H9 (cell line): ENCODE measurements at regions not wholly inside any gene's neighbourhood (a gene's known extent, or its start where the extent isn't known, plus 50 kb on each side); places are given as distances from the start of the nearest gene placed in this dataset.

ENCODE experiments used
- DNase-seq: peaks from one replicate; pipeline ENCODE4 v3.0.0-alpha.2; 2017
- H2AFZ ChIP-seq: one replicate; pipeline ENCODE4 v1.6.1; 2013; ENCODE audit warnings: mild to moderate bottlenecking, low read length, control low read depth, moderate library complexity
- H2AK5ac ChIP-seq: 2 replicates; pipeline ENCODE4 v1.6.1; 2013; ENCODE audit warnings: low read length, control low read depth, mixed read lengths; ENCODE audit not compliant: insufficient read length
- H2BK120ac ChIP-seq: one replicate; pipeline ENCODE4 v1.6.1; 2013; ENCODE audit warnings: low read depth, mild to moderate bottlenecking, low read length, control low read depth, inconsistent platforms; ENCODE audit not compliant: poor library complexity, severe bottlenecking
- H2BK12ac ChIP-seq: 2 replicates; pipeline ENCODE4 v1.6.1; 2013; ENCODE audit warnings: low read length, control low read depth, mixed read lengths, low read depth; ENCODE audit not compliant: insufficient read length
- H2BK15ac ChIP-seq: 2 replicates; pipeline ENCODE4 v1.6.1; 2013; ENCODE audit warnings: low read depth, low read length, control low read depth
- H2BK20ac ChIP-seq: one replicate; pipeline ENCODE4 v1.6.1; 2013; ENCODE audit warnings: low read depth, mild to moderate bottlenecking, low read length, control low read depth, inconsistent platforms; ENCODE audit not compliant: poor library complexity, severe bottlenecking
- H2BK5ac ChIP-seq: 2 replicates; pipeline ENCODE4 v1.6.1; 2013; ENCODE audit warnings: low read length, control low read depth, mixed read lengths; ENCODE audit not compliant: insufficient read length
- H3K14ac ChIP-seq: 2 replicates; pipeline ENCODE4 v1.6.1; 2013; ENCODE audit warnings: low read length, control low read depth; ENCODE audit not compliant: insufficient read depth
- H3K18ac ChIP-seq: 2 replicates; pipeline ENCODE4 v1.6.1; 2013; ENCODE audit warnings: low read depth, mild to moderate bottlenecking, mixed read lengths, low read length, control low read depth; ENCODE audit not compliant: insufficient read length
- H3K23ac ChIP-seq: 2 replicates; pipeline ENCODE4 v1.6.1; 2013; ENCODE audit warnings: low read length, control low read depth, mixed read lengths, low read depth; ENCODE audit not compliant: insufficient read length
- H3K23me2 ChIP-seq: 2 replicates; pipeline ENCODE4 v1.6.1; 2013; ENCODE audit warnings: low read depth, mild to moderate bottlenecking, mixed read lengths, low read length, control low read depth; ENCODE audit not compliant: insufficient read length, poor library complexity, severe bottlenecking
- H3K27ac ChIP-seq: 2 replicates; pipeline ENCODE4 v1.5.1; 2013; ENCODE audit warnings: low read length, control low read depth, mixed read lengths, low read depth; ENCODE audit not compliant: insufficient read length
- H3K27me3 ChIP-seq: 2 replicates; pipeline ENCODE4 v1.6.1; 2013; ENCODE audit warnings: low read length, control low read depth, inconsistent platforms; ENCODE audit not compliant: insufficient read depth
- H3K4ac ChIP-seq: 2 replicates; pipeline ENCODE4 v1.6.1; 2013; ENCODE audit warnings: low read depth, mild to moderate bottlenecking, control low read depth, inconsistent platforms, low read length, moderate library complexity
- H3K4me1 ChIP-seq: 2 replicates; pipeline ENCODE4 v1.6.1; 2013; ENCODE audit warnings: low read length, control low read depth, inconsistent platforms; ENCODE audit not compliant: insufficient read depth
- H3K4me2 ChIP-seq: 2 replicates; pipeline ENCODE4 v1.6.1; 2013; ENCODE audit warnings: low read length, control low read depth, mixed read lengths; ENCODE audit not compliant: insufficient read length, insufficient read depth
- H3K56ac ChIP-seq: 2 replicates; pipeline ENCODE4 v1.6.1; 2013; ENCODE audit warnings: low read depth, mild to moderate bottlenecking, mixed read lengths, low read length, control low read depth; ENCODE audit not compliant: insufficient read length
- H3K79me1 ChIP-seq: 2 replicates; pipeline ENCODE4 v1.6.1; 2013; ENCODE audit warnings: low read depth, mild to moderate bottlenecking, moderate library complexity, low read length, control low read depth, inconsistent platforms; ENCODE audit not compliant: insufficient read depth, poor library complexity, severe bottlenecking
- H3K79me2 ChIP-seq: 2 replicates; pipeline ENCODE4 v1.6.1; 2013; ENCODE audit warnings: low read length, control low read depth, inconsistent platforms; ENCODE audit not compliant: insufficient read depth
- H3K9ac ChIP-seq: 2 replicates; pipeline ENCODE4 v1.6.1; 2013; ENCODE audit warnings: low read length, control low read depth, mixed read lengths; ENCODE audit not compliant: insufficient read length; ENCODE audit errors: extremely low read depth
- H3K9me3 ChIP-seq: one replicate; pipeline ENCODE4 v1.6.1; 2013; ENCODE audit warnings: low read depth, low read length, inconsistent platforms; ENCODE audit not compliant: control insufficient read depth
- H3T11ph ChIP-seq: one replicate; pipeline ENCODE4 v1.6.1; 2013; ENCODE audit warnings: mild to moderate bottlenecking, low read length, control low read depth, inconsistent platforms
- H4K20me1 ChIP-seq: one replicate; pipeline ENCODE4 v1.6.1; 2013; ENCODE audit not compliant: control insufficient read depth, insufficient read length, insufficient read depth
- H4K5ac ChIP-seq: 2 replicates; pipeline ENCODE4 v1.6.1; 2013; ENCODE audit warnings: low read depth, mild to moderate bottlenecking, mixed read lengths, low read length, control low read depth; ENCODE audit not compliant: insufficient read length
- H4K8ac ChIP-seq: replicated peaks from 2 replicates; pipeline ENCODE4 v1.6.1; 2013; ENCODE audit warnings: low read length, control low read depth, mixed read lengths, low read depth; ENCODE audit not compliant: insufficient read length
- H4K91ac ChIP-seq: 2 replicates; pipeline ENCODE4 v1.6.1; 2013; ENCODE audit warnings: low read depth, mild to moderate bottlenecking, moderate library complexity, mixed read lengths, low read length, control low read depth; ENCODE audit not compliant: insufficient read length
- H3K27ac Mint-ChIP-seq, 3 experiments: 2 replicates in 2 of 3; 3 replicates in 1 of 3; pipeline ENCODE4 v1.8.0; 2020 to 2021; ENCODE audit warnings: mixed read lengths in 3 of 3, mild to moderate bottlenecking in 1 of 3, moderate library complexity in 1 of 3
- H3K27me3 Mint-ChIP-seq: 2 replicates; pipeline ENCODE4 v1.8.0; 2021; ENCODE audit warnings: low read depth, mild to moderate bottlenecking, moderate library complexity, mixed read lengths
- H3K36me3 Mint-ChIP-seq, 3 experiments: 2 replicates in 2 of 3; 3 replicates in 1 of 3; pipeline ENCODE4 v1.8.0; 2020 to 2021; ENCODE audit warnings: low read depth in 3 of 3, mixed read lengths in 3 of 3; ENCODE audit not compliant: insufficient read depth in 1 of 3
- H3K4me1 Mint-ChIP-seq, 2 experiments: 2 replicates each; pipeline ENCODE4 v1.8.0; 2020; ENCODE audit warnings: mixed read lengths in 2 of 2
- H3K4me3 Mint-ChIP-seq, 2 experiments: 2 replicates in 1 of 2; 3 replicates in 1 of 2; pipeline ENCODE4 v1.8.0; 2020 to 2021; ENCODE audit warnings: mild to moderate bottlenecking in 2 of 2, mixed read lengths in 2 of 2, moderate library complexity in 1 of 2
- H3K9me3 Mint-ChIP-seq, 2 experiments: 2 replicates in 1 of 2; 3 replicates in 1 of 2; pipeline ENCODE4 v1.8.0; 2020; ENCODE audit warnings: mild to moderate bottlenecking in 2 of 2, mixed read lengths in 2 of 2, moderate library complexity in 1 of 2
- WGBS: extraction: QIAGEN DNeasy Blood & Tissue Kit; methylation state at CpG from one replicate; pipeline ENCODE4 v1.1.7; 2013; ENCODE audit warnings: missing lambda C conversion rate, low lambda C conversion rate, mixed read lengths; ENCODE audit not compliant: insufficient read length; ENCODE audit errors: extremely low coverage; 5-methylcytosine and 5-hydroxymethylcytosine counted together
- TF ChIP-seq, protein P1 (sequence below): fragments of 200-600 bp; sonication (generic); conservative IDR thresholded peaks from 3 replicates; pipeline ENCODE4 v1.8.0; 2021; ENCODE audit warnings: antibody characterized with exemption, mild to moderate bottlenecking

GRCh38 chr3:106281221-106281620 is 412.4 kb upstream of the CBLB start:
- no peak overlapping the region for H3K23ac ChIP-seq
- no peaks in the 10 kb centered on the region for H3K4me1 Mint-ChIP-seq
- H3K18ac ChIP-seq = no peak overlapping the region
- H4K8ac ChIP-seq = no peak overlapping the region
- no peak overlapping the region for H2AFZ ChIP-seq
- no peak overlapping the region for H3K4ac ChIP-seq
- no peaks in the 10 kb centered on the region for H3K79me2 ChIP-seq
- TF ChIP-seq, protein P1, sequence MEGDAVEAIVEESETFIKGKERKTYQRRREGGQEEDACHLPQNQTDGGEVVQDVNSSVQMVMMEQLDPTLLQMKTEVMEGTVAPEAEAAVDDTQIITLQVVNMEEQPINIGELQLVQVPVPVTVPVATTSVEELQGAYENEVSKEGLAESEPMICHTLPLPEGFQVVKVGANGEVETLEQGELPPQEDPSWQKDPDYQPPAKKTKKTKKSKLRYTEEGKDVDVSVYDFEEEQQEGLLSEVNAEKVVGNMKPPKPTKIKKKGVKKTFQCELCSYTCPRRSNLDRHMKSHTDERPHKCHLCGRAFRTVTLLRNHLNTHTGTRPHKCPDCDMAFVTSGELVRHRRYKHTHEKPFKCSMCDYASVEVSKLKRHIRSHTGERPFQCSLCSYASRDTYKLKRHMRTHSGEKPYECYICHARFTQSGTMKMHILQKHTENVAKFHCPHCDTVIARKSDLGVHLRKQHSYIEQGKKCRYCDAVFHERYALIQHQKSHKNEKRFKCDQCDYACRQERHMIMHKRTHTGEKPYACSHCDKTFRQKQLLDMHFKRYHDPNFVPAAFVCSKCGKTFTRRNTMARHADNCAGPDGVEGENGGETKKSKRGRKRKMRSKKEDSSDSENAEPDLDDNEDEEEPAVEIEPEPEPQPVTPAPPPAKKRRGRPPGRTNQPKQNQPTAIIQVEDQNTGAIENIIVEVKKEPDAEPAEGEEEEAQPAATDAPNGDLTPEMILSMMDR = no peak
- no peak overlapping the region for H3K4me2 ChIP-seq
- no peaks in the 10 kb centered on the region for H3K27me3 ChIP-seq
- H2BK15ac ChIP-seq = no peak overlapping the region
- H3K56ac ChIP-seq = no peak overlapping the region
- no peak overlapping the region for H2BK12ac ChIP-seq
- H3K23me2 ChIP-seq = no peaks in the 10 kb centered on the region
- H3K14ac ChIP-seq = no peak overlapping the region
- no peak overlapping the region for H4K91ac ChIP-seq
- no peak overlapping the region for H3K27ac Mint-ChIP-seq
- H3K4me1 ChIP-seq = no peaks in the 10 kb centered on the region
- no peak overlapping the region for H3T11ph ChIP-seq
- H2BK120ac ChIP-seq = no peak overlapping the region
- no peaks in the 10 kb centered on the region for H3K27me3 Mint-ChIP-seq
- H3K4me3 Mint-ChIP-seq = no peak overlapping the region
- no peaks in the 10 kb centered on the region for H3K36me3 Mint-ChIP-seq
- DNase-seq = no peak
- H3K27ac ChIP-seq = no peak overlapping the region
- no peak overlapping the region for H2AK5ac ChIP-seq
- no peak overlapping the region for H4K5ac ChIP-seq
- H4K20me1 ChIP-seq = no peaks in the 10 kb centered on the region
- H2BK20ac ChIP-seq = no peak overlapping the region
- no peaks in the 10 kb centered on the region; a peak in 1 of 5 replicates for H3K9me3 Mint-ChIP-seq
- H3K79me1 ChIP-seq = no peaks in the 10 kb centered on the region
- no peak overlapping the region for H3K9ac ChIP-seq
- no CpG with 5 or more reads among the region's 2 CpGs for WGBS
- no peaks in the 10 kb centered on the region for H3K9me3 ChIP-seq
- H2BK5ac ChIP-seq = no peak overlapping the region
